HCT116 (cell line): ENCODE measurements at regions not wholly inside any gene's neighbourhood (a gene's known extent, or its start where the extent isn't known, plus 50 kb on each side); places are given as distances from the start of the nearest gene placed in this dataset.

Experiments used
- ATAC-seq: fragments of 200-7000 bp; cut with Tn5 transposase; 2 replicates; pipeline ENCODE4 v1.9.1; 2020; ENCODE audit warnings: mild to moderate bottlenecking, moderate library complexity
- BruUV-seq: library from RNA; stranded (reverse); fragments of 400-500 nt; replicated peaks from 2 replicates; lab custom pipeline; 2021; lab: Mats Ljungman, UMichigan
- CTCF ChIA-PET: fragments of 300-600 bp; sonication (Branson Sonifier 250); formaldehyde crosslinking; loops from one replicate; lab custom pipeline; 2021; ENCODE audit warnings: antibody characterized with exemption; lab: Charles Lee
- POLR2A ChIA-PET: fragments of 300-600, 350-600 bp; sonication (Branson Sonifier 250); formaldehyde crosslinking; loops from one replicate; lab custom pipeline; 2021; ENCODE audit warnings: antibody characterized with exemption; lab: Charles Lee
- RAD21 ChIA-PET, 2 experiments: fragments of 300-600 bp; sonication (Branson Sonifier 250); formaldehyde crosslinking; loops; one replicate each; lab custom pipeline; 2023; ENCODE audit warnings: low total read pairs in 2 of 2; ENCODE audit not compliant: uncharacterized antibody in 2 of 2, unreplicated experiment in 2 of 2, low non-redundant PET in 1 of 2; lab: Charles Lee
- DNase-seq: peaks from one replicate; pipeline ENCODE4 v3.0.0-alpha.2; 2010; ENCODE audit warnings: low read depth, low spot score
- H2AFZ ChIP-seq: fragments of 200-600 bp; shearing (Covaris generic), sonication (generic); 2 replicates; pipeline ENCODE4 v1.6.1; 2017; ENCODE audit warnings: low read depth, mixed run types, mixed read lengths, antibody characterized with exemption, low read length; ENCODE audit not compliant: poor library complexity, severe bottlenecking
- H3K27ac ChIP-seq: 2 replicates; pipeline ENCODE4 v1.5.1; 2012; ENCODE audit warnings: low read depth, low read length
- H3K27me3 ChIP-seq: fragments of 200-600 bp; sonication (generic); 2 replicates; pipeline ENCODE4 v1.6.1; 2016; ENCODE audit warnings: mixed run types, low read length, mixed read lengths; ENCODE audit not compliant: insufficient read depth
- H3K36me3 ChIP-seq, 2 experiments: fragments of 200-500 bp in 1 of 2; fragments of 200-600 bp in 1 of 2; sonication (Bioruptor generic) in 1 of 2; sonication (generic) in 1 of 2; 2 replicates each; pipeline versions ENCODE4 v1.5.1 to v1.6.1; 2014 to 2016; ENCODE audit warnings: low read length in 2 of 2, inconsistent platforms in 1 of 2, mixed read lengths in 1 of 2, mixed run types in 1 of 2; ENCODE audit not compliant: insufficient read depth in 2 of 2, control insufficient read depth in 1 of 2
- H3K4me1 ChIP-seq, 2 experiments: fragments of 200-600 bp in 1 of 2; sonication (generic) in 1 of 2; 2 replicates each; pipeline versions ENCODE4 v1.5.1 to v1.6.1; 2012 to 2017; ENCODE audit warnings: low read length in 2 of 2, inconsistent platforms in 1 of 2, mild to moderate bottlenecking in 1 of 2, mixed read lengths in 1 of 2, mixed run types in 1 of 2, moderate library complexity in 1 of 2; ENCODE audit not compliant: insufficient read depth in 2 of 2, control insufficient read depth in 1 of 2
- H3K4me2 ChIP-seq: fragments of 200-600 bp; sonication (generic); 2 replicates; pipeline ENCODE4 v1.6.1; 2017; ENCODE audit warnings: mixed run types, low read length, mixed read lengths
- H3K4me3 ChIP-seq, 2 experiments: fragments of 200-600 bp in 1 of 2; sonication (generic) in 1 of 2; replicated peaks in 1 of 2; 2 replicates each; pipeline ENCODE4 v1.5.1; 2011 to 2016; ENCODE audit warnings: low read length in 2 of 2, control low read depth in 1 of 2, low read depth in 1 of 2, mild to moderate bottlenecking in 1 of 2, mixed read lengths in 1 of 2, mixed run types in 1 of 2
- H3K79me2 ChIP-seq: fragments of 200-600 bp; sonication (generic); 2 replicates; pipeline ENCODE4 v1.6.1; 2017; ENCODE audit warnings: mild to moderate bottlenecking, mixed run types, low read length, moderate library complexity, mixed read lengths; ENCODE audit not compliant: insufficient read depth
- H3K9ac ChIP-seq: fragments of 200-600 bp; sonication (generic); 2 replicates; pipeline ENCODE4 v1.6.1; 2016; ENCODE audit warnings: low read length, mixed read lengths
- H3K9me2 ChIP-seq: fragments of 200-600 bp; sonication (generic), shearing (Covaris generic); 2 replicates; pipeline ENCODE4 v1.6.1; 2017; ENCODE audit warnings: mixed run types, mild to moderate bottlenecking, moderate library complexity; ENCODE audit not compliant: insufficient read depth
- H3K9me3 ChIP-seq, 2 experiments: fragments of 200-500 bp in 1 of 2; fragments of 200-600 bp in 1 of 2; sonication (Bioruptor generic) in 1 of 2; sonication (generic) in 1 of 2; 2 replicates each; pipeline ENCODE4 v1.6.1; 2014 to 2017; ENCODE audit warnings: low read length in 2 of 2, mixed read lengths in 2 of 2, inconsistent platforms in 1 of 2, low read depth in 1 of 2, mild to moderate bottlenecking in 1 of 2, mixed run types in 1 of 2, moderate library complexity in 1 of 2; ENCODE audit not compliant: control insufficient read depth in 1 of 2, insufficient read depth in 1 of 2
- H4K20me1 ChIP-seq: fragments of 200-600 bp; sonication (generic), shearing (Covaris generic); 2 replicates; pipeline ENCODE4 v1.6.1; 2017; ENCODE audit warnings: mixed run types, mild to moderate bottlenecking, moderate library complexity; ENCODE audit not compliant: insufficient read depth
- CEBPB ChIP-seq: IDR thresholded peaks from 2 replicates; pipeline ENCODE4 v1.6.1; 2012; ENCODE audit warnings: low read depth
- EZH2 ChIP-seq: fragments of 200-600 bp; sonication (generic); IDR thresholded peaks from 2 replicates; pipeline ENCODE4 v1.6.1; 2017; ENCODE audit warnings: antibody characterized with exemption, mixed run types
- POLR2A ChIP-seq: IDR thresholded peaks from 2 replicates; pipeline ENCODE4 v1.7.0; 2011; ENCODE audit warnings: borderline replicate concordance; ENCODE audit not compliant: insufficient read depth, insufficient read length; ENCODE audit errors: extremely low read depth
- SRF ChIP-seq: IDR thresholded peaks from 2 replicates; pipeline ENCODE4 v1.6.1; 2012; ENCODE audit warnings: low read depth
- intact Hi-C: fragments of 100-400 bp; cut with micrococcal nuclease; formaldehyde crosslinking; loops from 2 replicates; pipeline ENCODE4 v1.10.0; 2022
- TF ChIP-seq, protein P1 (sequence below), 3 experiments: fragments of 200-600 bp in 1 of 3; sonication (generic) in 1 of 3; IDR thresholded peaks in 2 of 3; conservative IDR thresholded peaks in 1 of 3; 2 replicates each; pipeline ENCODE4 v1.5.1; 2012 to 2017; ENCODE audit warnings: low read depth in 2 of 3, low read length in 2 of 3, antibody characterized with exemption in 1 of 3, borderline replicate concordance in 1 of 3, control low read depth in 1 of 3, mild to moderate bottlenecking in 1 of 3, mixed read lengths in 1 of 3, mixed run types in 1 of 3, moderate library complexity in 1 of 3; ENCODE audit not compliant: insufficient read depth in 1 of 3

DNA sequence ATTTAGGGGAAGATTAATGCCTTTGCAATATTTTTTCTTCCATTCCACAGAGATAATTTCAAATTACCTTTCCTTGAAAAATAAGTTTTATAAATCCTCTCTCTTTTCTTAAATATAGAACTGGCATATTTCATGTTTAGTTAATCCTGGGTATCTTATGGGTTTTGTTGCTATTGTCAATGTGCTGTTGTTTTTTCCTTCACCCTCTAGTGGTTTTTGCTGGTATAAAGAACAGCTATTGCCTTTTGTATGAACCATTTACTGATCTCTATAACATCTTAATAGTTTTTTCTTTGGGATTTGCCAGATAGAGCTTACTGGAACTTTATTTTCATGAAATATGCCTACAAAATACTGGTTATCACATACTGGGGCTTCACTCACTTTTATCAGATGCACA, 359.6 kb upstream of the DPPA4 start:
- Histone ChIP-seq H3K9ac (no peak overlapping the region), H2AFZ (no peak overlapping the region), H3K9me3 (peaks cover 0 to 5% of the 10 kb centered on the region in 2 experiments; a peak in 2 of 4 replicates), H3K36me3 (no peaks in the 10 kb centered on the region), H3K27me3 (no peaks in the 10 kb centered on the region), H3K9me2 (no peaks in the 10 kb centered on the region), H3K4me3 (no peak overlapping the region), H3K4me2 (no peak overlapping the region), H3K79me2 (no peaks in the 10 kb centered on the region), H3K27ac (no peak overlapping the region), H4K20me1 (no peaks in the 10 kb centered on the region), H3K4me1 (peaks cover 0 to under 1% of the 10 kb centered on the region in 2 experiments; a peak in 1 of 4 replicates)
- CTCF ChIA-PET: interaction anchor here (0.5 to 1.2 kb wide), 2 partner anchors 12 to 416 kb away, joined by 3 to 4 read pairs; no protein-coding TSS in a partner anchor
- ATAC-seq (no peak), DNase-seq (no peak)
- intact Hi-C loops: no loop called here
- RAD21 ChIA-PET: no interaction called here
- POLR2A ChIA-PET: no interaction called here
- TF ChIP-seq, protein P1, sequence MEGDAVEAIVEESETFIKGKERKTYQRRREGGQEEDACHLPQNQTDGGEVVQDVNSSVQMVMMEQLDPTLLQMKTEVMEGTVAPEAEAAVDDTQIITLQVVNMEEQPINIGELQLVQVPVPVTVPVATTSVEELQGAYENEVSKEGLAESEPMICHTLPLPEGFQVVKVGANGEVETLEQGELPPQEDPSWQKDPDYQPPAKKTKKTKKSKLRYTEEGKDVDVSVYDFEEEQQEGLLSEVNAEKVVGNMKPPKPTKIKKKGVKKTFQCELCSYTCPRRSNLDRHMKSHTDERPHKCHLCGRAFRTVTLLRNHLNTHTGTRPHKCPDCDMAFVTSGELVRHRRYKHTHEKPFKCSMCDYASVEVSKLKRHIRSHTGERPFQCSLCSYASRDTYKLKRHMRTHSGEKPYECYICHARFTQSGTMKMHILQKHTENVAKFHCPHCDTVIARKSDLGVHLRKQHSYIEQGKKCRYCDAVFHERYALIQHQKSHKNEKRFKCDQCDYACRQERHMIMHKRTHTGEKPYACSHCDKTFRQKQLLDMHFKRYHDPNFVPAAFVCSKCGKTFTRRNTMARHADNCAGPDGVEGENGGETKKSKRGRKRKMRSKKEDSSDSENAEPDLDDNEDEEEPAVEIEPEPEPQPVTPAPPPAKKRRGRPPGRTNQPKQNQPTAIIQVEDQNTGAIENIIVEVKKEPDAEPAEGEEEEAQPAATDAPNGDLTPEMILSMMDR (IDR thresholded peaks at IDR 0.05 in 2 of 3, conservative IDR thresholded peaks at IDR 0.05 in 1 of 3; ENCODE audit: borderline replicate concordance in 1 of 3, insufficient read depth in 1 of 3, low read depth in 2 of 3, low read length in 2 of 3): peak in 2 of 3 experiments; percentile 24 to 32; a peak in 3 of 6 replicates
- no peak for TF ChIP-seq EZH2
- no TSS peak for BruUV-seq

DNA sequence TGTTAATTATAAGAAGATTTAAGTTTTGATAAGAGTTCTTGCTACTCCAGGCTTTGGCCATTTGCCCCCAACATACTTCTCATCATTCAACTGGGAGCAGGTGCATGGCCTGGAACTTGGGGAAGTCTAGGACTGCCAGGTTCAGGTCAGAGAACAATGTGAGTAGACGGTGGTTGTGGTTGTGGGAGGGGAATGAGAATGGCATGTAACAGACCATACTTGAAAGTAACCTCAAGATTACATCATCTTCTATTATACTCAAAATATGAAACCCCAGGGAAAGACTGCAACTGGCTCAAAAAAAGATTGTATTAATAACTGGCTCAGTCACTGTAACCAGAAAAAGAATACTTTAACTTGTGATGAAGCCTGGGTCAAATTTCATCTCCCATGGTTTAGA, 364.9 kb upstream of the DPPA4 start:
- H3K9me2 ChIP-seq: no peaks in the 10 kb centered on the region
- no peak overlapping the region for H3K27ac ChIP-seq
- ChIA-PET RAD21 (no interaction called here), CTCF (no interaction called here), POLR2A (no interaction called here)
- H3K79me2 ChIP-seq: no peaks in the 10 kb centered on the region
- BruUV-seq: no TSS peak
- H3K9ac ChIP-seq: no peak overlapping the region
- no peaks in the 10 kb centered on the region for H3K27me3 ChIP-seq
- H3K9me3 ChIP-seq: no peaks in the 10 kb centered on the region
- H3K4me2 ChIP-seq: no peak overlapping the region
- H3K4me3 ChIP-seq: no peak overlapping the region
- peaks cover 4 to 7% of the 10 kb centered on the region in 2 experiments; a peak in 2 of 4 replicates for H3K4me1 ChIP-seq
- TF ChIP-seq POLR2A (no peak), CEBPB (peak; percentile 22; the same call in 1 of the 2 replicates), SRF (no peak)
- no peaks in the 10 kb centered on the region for H3K36me3 ChIP-seq
- no peak overlapping the region for H2AFZ ChIP-seq
- H4K20me1 ChIP-seq: no peaks in the 10 kb centered on the region
- DNase-seq (no peak), ATAC-seq (peak; percentile 54)
- intact Hi-C loops: no loop called here
